SK-N-SH treated with all-trans-retinoic acid at 6 μM for 48 hours (cell line): ENCODE measurements at regions not wholly inside any gene's neighbourhood (a gene's known extent, or its start where the extent isn't known, plus 50 kb on each side); places are given as distances from the start of the nearest gene placed in this dataset.

Experiments used
- ARNTL ChIP-seq: fragments of 450-650 bp; formaldehyde crosslinking; IDR thresholded peaks from 2 replicates; pipeline ENCODE4 v1.5.0; 2020; ENCODE audit warnings: low read depth, mild to moderate bottlenecking, moderate library complexity, borderline replicate concordance
- CREB5 ChIP-seq: fragments of 250-450 bp; sonication (Bioruptor Pico); IDR thresholded peaks from 2 replicates; pipeline ENCODE4 v1.5.1; 2020; ENCODE audit warnings: low read depth, mild to moderate bottlenecking, moderate library complexity
- CSDC2 ChIP-seq: fragments of 250-450 bp; sonication (Bioruptor Pico); IDR thresholded peaks from 2 replicates; pipeline ENCODE4 v1.5.0; 2020; ENCODE audit warnings: mild to moderate bottlenecking, moderate library complexity
- CSRNP3 ChIP-seq: fragments of 250-450 bp; sonication (Bioruptor Pico); IDR thresholded peaks from 2 replicates; pipeline ENCODE4 v1.5.1; 2021; ENCODE audit warnings: mild to moderate bottlenecking, moderate library complexity
- GLIS3 ChIP-seq: fragments of 250-450 bp; sonication (Bioruptor Pico); IDR thresholded peaks from 2 replicates; pipeline ENCODE4 v1.5.0; 2020; ENCODE audit warnings: mild to moderate bottlenecking, moderate library complexity
- OSR1 ChIP-seq: fragments of 250-450 bp; sonication (Bioruptor Pico); IDR thresholded peaks from 2 replicates; pipeline ENCODE4 v1.8.0; 2022; ENCODE audit warnings: moderate library complexity, mild to moderate bottlenecking, inconsistent platforms
- PATZ1 ChIP-seq: fragments of 250-450 bp; sonication (Bioruptor Pico); IDR thresholded peaks from 2 replicates; pipeline ENCODE4 v1.8.0; 2020; ENCODE audit warnings: mild to moderate bottlenecking, moderate library complexity, borderline replicate concordance
- SNAI2 ChIP-seq: fragments of 250-450 bp; sonication (Bioruptor Pico); IDR thresholded peaks from 2 replicates; pipeline ENCODE4 v1.5.0; 2020; ENCODE audit warnings: mild to moderate bottlenecking, moderate library complexity
- TCF4 ChIP-seq: fragments of 250-450 bp; sonication (Bioruptor Pico); IDR thresholded peaks from 2 replicates; pipeline ENCODE4 v1.8.0; 2021; ENCODE audit warnings: mild to moderate bottlenecking, moderate library complexity, borderline replicate concordance
- TOX ChIP-seq: fragments of 250-450 bp; sonication (Bioruptor Pico); IDR thresholded peaks from 2 replicates; pipeline ENCODE4 v1.8.0; 2021; ENCODE audit warnings: mild to moderate bottlenecking, moderate library complexity, borderline replicate concordance
- TSHZ2 ChIP-seq: fragments of 250-450 bp; sonication (Bioruptor Pico); IDR thresholded peaks from 2 replicates; pipeline ENCODE4 v1.5.0; 2020; ENCODE audit warnings: mild to moderate bottlenecking, moderate library complexity
- ZFP3 ChIP-seq: fragments of 250-450 bp; sonication (Bioruptor Pico); IDR thresholded peaks from 2 replicates; pipeline ENCODE4 v1.5.0; 2020; ENCODE audit warnings: mild to moderate bottlenecking, moderate library complexity
- ZNF565 ChIP-seq: fragments of 450-650 bp; formaldehyde crosslinking; conservative IDR thresholded peaks from 2 replicates; pipeline ENCODE4 v1.5.0; 2020; ENCODE audit warnings: low read depth, mild to moderate bottlenecking, moderate library complexity
- ZNF70 ChIP-seq: fragments of 450-650 bp; formaldehyde crosslinking; IDR thresholded peaks from 2 replicates; pipeline ENCODE4 v1.5.0; 2020; ENCODE audit warnings: mild to moderate bottlenecking, moderate library complexity

- TF ChIP-seq TOX (CRISPR knock-in tag) (no peak), ZNF565 (CRISPR knock-in tag) (no peak), PATZ1 (CRISPR knock-in tag) (no peak), CREB5 (no peak), OSR1 (CRISPR knock-in tag) (no peak), TSHZ2 (no peak), GLIS3 (no peak), ZFP3 (no peak), ARNTL (CRISPR knock-in tag) (no peak), CSDC2 (CRISPR knock-in tag) (no peak), ZNF70 (CRISPR knock-in tag) (no peak), CSRNP3 (CRISPR knock-in tag) (no peak), TCF4 (CRISPR knock-in tag) (no peak), SNAI2 (CRISPR knock-in tag) (no peak)
These were observed 220.0 kb downstream of the C11orf91 start for GRCh38 chr11:33480626-33481025.
